ENCODE measurements at regions not wholly inside any gene's neighbourhood (a gene's known extent, or its start where the extent isn't known, plus 50 kb on each side); places are given as distances from the start of the nearest gene placed in this dataset.

GRCh38 chr2:239526038-239526437, 125.2 kb upstream of the HDAC4 start:
- no peak for FAIRE-seq
- DNase-seq (ENCODE audit: extremely low spot score, insufficient read length, low read depth) = no peak

- FAIRE-seq (no peak), DNase-seq (ENCODE audit: extremely low spot score, insufficient read length, low read depth) (no peak)
Observed at GRCh38 chr2:239523954-239524330, 123.1 kb upstream of the HDAC4 start.

- FAIRE-seq (no peak), DNase-seq (ENCODE audit: extremely low spot score, insufficient read length, low read depth) (no peak)
Observed at GRCh38 chr2:239523147-239523953, 122.5 kb upstream of the HDAC4 start.

DNA sequence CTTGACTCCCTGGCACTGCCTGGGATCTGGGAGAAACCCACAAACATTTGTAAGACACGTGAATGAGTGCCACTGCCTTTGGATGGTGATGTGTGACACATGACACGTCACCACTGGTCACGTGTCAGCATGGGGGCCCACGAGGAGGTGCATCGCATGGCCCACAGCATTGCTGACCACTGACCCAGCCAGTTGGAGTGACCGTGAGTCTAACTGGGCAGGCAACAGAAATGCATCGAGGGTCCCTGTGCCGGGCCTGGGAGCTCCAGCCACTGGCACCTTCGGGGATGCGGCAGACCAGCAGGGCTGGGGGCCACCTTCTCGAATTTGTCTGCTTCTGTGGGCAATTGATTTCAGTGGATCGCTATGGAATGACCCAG, 121.9 kb upstream of the HDAC4 start:
- DNase-seq (ENCODE audit: extremely low spot score, insufficient read length, low read depth) (no peak), FAIRE-seq (no peak)

DNA sequence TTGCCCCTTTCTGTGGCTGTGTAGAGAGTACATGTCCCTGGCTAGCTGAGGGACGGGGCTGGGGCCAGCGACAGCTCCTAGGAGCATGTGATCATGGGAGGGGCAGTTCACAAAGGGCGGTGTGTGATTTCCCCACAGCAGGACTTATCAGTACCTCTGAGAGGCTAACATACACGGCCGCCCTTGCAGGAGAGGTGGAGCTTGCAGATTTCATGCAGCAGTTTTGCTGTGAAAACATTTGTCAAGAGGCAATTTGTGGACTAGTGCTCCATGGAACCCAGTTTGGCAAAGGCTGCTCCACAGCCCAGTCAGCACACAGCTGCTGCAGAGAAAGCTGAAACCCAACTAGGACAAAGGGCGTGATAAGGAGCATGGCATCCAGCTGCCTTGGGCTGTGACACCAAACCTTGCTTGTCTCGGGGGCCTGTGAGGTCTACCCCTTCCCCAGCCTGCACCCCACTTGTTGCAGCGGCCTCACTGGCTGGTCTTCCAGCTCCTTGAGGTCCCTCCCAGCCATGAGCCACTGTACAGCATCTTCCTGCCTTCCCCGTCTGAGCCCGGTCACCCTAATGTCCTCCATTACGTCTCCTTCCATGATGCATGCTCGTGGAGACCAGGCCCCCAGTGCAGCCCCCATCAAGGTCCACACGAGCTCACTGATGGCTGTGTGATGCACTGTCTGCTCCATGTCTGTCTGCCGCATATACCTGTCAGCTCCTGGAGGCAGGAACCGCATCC, 121.4 kb upstream of the HDAC4 start:
- no peak for FAIRE-seq
- DNase-seq (ENCODE audit: extremely low spot score, insufficient read length, low read depth) = no peak

- DNase-seq (ENCODE audit: extremely low spot score, insufficient read length, low read depth) = no peak
- no peak for FAIRE-seq
Observed at GRCh38 chr2:239521518-239521815, 120.6 kb upstream of the HDAC4 start.

DNA sequence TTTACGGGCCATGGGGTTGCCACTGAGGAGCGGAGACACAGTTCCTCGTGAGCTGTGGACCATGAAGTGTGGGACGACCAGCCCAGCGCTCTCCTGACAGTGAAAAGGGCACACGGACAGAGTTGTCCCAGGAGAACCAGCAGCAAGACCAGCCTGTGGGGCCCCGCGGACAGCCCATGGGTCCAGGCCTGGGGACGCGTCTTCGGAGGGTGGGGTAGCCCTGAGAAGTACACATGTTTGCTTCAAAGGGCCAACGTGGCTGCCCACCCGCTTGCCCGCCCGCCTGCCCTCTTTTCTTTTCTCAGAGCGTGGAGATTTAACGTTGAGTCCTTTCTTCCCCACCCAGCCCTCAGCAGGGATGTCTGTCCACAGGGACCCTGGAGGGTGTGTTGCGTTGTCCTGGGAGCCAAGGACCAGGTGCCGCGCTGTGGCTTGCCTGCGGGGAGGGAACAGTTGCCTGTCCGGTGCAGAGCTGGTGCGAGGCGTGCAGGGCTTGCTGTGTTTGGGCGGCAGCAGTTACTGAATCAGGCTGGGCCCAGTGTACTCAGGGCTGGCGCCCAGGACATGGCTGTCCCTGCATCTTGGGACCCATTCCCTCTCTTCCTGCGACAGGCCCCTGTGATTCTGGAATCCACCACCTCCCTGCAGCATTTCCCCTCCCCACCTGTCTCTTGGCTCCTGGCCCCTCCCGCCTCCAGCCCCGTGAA, 120.1 kb upstream of the HDAC4 start:
- FAIRE-seq (no peak), DNase-seq (ENCODE audit: extremely low spot score, insufficient read length, low read depth) (no peak)

GRCh38 chr2:239519921-239520585, 119.2 kb upstream of the HDAC4 start:
- DNase-seq (ENCODE audit: extremely low spot score, insufficient read length, low read depth) (no peak), FAIRE-seq (no peak)

GRCh38 chr2:239519089-239519920, 118.5 kb upstream of the HDAC4 start:
- DNase-seq (ENCODE audit: extremely low spot score, insufficient read length, low read depth) (no peak), FAIRE-seq (no peak)

- FAIRE-seq = no peak
- no peak for DNase-seq (ENCODE audit: extremely low spot score, insufficient read length, low read depth)
Observed at GRCh38 chr2:239518286-239519088, 117.7 kb upstream of the HDAC4 start.

DNA sequence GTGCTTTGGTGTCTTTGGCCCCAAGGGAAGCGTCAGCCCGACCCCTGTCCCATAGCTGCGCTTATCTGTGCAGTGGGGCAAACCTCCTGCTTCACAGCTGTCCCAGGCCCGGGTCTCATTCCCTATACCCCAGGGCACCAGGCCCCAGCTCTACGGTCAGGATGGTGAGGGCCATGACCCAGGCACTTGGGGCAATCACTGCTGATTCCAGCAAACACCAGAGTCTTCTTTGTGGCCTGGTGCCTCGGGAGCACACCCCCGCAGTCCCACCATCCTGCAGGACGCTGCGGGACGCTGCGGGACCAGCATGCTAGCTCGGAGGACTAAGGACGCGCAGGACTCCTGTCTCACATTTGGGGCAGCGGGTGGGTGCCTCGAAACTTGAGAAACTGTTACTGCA, 116.9 kb upstream of the HDAC4 start:
- DNase-seq (ENCODE audit: extremely low spot score, insufficient read length, low read depth) = no peak
- FAIRE-seq = no peak

DNA sequence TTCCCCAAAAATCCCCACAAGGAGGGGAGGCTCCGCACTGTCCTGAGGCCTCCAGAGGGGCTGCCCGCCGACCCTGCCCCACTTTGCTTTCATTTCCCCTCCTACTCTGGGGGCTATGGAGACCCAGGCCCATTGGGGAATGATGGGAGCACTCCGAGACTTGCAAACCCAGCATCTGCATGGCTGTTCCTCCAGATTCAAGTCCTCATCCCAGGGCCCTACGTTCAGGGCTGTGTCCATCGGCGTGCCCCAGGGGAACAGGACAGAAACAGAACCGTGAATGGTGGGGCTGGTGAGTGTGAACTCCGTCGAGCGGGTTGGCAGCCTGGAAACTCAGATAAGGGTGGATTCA, 116.1 kb upstream of the HDAC4 start:
- FAIRE-seq (no peak), DNase-seq (ENCODE audit: extremely low spot score, insufficient read length, low read depth) (no peak)

DNA sequence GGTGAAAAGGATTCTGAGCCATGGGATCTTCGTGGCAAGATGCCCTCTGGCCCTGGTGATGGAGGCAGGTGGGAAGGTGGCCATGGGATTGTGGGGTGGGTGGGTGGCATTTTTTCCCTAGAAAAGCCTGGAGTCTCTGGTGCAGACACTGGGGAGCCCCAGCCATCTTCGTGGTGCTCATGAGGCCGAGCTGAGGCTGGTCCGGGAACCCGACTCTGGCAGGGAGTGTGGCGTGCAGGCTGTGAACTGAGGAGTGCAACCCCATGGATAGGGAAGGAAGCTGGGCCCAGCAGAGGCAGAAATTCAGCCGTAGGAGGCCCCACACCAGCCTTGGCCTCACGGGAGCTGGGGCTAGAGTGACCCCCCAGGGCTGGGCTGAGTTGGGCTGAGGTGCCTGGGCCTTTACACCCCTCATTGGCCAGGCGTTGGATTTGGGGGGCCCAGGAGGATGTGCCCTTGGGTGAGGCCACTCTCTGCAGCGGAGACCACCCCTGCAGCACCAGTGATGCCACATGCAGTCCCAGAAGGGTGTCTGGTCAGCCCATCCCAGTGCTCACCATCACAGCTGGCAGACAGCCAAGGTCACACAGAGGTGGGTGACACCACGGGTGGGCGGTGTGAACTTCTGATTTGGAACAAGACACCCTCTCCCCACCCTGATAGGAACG, 115.6 kb upstream of the HDAC4 start:
- no peak for FAIRE-seq
- no peak for DNase-seq (ENCODE audit: extremely low spot score, insufficient read length, low read depth)

GRCh38 chr2:239514754-239515530, 114.1 kb upstream of the HDAC4 start:
- no peak for DNase-seq (ENCODE audit: extremely low spot score, insufficient read length, low read depth)
- FAIRE-seq = no peak

DNA sequence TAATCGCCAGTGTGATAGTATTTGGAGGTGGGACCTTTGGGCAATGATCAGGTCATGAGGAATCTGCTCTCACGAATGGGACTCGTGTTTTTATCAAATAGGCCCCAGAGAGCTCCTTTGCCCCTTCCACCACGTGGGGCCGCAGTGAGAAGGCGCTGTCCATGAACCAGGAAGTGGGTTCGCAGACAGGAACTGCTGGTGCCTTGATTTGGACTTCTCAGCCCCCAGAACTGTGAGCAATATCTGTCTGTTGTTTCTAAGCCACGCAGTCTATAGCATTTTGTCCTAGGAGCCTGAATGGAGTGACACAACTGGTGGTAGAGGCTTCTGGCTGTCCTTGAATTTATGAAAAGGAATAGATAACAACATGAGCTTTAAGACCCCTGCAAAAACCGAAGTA, 111.2 kb upstream of the HDAC4 start:
- FAIRE-seq = no peak
- DNase-seq (ENCODE audit: extremely low spot score, insufficient read length, low read depth) = no peak

DNA sequence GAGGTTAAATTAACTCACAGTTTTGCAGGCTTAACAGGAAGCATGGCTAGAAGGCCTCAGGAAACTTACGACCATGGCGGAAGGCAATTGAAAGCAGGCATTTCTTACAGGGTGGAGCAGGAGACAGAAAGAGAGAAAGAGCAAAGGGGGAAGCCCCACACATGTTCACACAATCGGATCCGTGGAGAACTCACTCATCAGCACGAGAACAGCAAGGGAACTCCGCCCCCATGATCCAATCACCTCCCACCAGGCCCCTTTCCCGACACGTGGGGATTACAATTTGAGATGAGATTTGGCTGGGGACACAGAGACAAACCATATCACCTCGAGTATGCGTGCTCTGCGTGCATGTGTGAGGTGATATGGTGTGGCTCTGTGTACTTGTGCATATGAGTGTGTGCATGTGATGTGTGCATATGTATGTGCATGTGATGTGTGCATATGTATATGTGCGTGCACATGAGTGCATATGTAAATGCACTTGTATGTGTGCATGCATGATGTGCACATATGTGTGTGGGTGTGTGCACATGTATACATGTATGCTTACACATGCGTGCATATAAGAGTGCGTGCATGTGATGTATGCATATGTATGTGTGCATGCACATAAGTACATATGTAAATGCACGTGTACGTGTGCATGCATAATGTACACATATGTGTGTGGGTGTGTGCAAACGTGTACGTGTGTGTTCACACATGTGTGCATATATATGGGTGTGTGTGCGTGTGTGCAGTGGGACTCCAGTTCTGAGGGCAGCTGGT, 108.7 kb upstream of the HDAC4 start:
- FAIRE-seq = no peak
- no peak for DNase-seq (ENCODE audit: extremely low spot score, insufficient read length, low read depth)

GRCh38 chr2:239508261-239508660, 107.4 kb upstream of the HDAC4 start:
- no peak for FAIRE-seq
- DNase-seq (ENCODE audit: extremely low spot score, insufficient read length, low read depth) = no peak
